ENCODE measurements at regions not wholly inside any gene's neighbourhood (a gene's known extent, or its start where the extent isn't known, plus 50 kb on each side); places are given as distances from the start of the nearest gene placed in this dataset.

DNA sequence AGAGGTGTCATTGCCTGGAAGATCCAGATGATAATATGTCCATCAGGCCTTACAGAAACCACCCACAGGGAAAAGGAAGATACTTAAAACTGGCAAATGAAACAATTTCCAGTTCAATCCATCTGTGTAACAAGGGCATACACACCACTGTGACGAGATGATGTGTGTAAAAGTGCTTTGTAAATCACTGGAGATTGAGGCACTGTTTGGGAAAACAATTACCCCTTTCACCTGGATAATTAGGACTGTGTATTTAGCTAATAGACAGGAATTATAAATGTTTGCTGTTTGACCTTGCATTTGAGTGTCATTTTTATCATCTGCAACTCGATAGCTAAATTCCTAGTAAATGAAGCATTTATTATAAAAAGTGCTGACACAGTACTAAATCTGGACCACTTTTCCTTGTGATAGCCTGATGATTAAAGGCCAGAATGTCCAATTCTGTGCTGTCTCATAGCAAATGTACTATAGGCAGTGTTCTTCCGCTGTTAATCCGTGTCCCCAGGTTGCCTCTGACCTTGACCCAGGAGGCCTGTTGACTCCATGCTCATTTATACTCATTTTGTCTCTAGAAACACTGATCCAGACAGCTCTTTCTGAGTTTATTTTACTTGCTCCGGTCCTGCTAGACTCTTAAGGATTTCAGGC is 105.8 kb downstream of the LACC1 start:
- no peak for DNase-seq

DNA sequence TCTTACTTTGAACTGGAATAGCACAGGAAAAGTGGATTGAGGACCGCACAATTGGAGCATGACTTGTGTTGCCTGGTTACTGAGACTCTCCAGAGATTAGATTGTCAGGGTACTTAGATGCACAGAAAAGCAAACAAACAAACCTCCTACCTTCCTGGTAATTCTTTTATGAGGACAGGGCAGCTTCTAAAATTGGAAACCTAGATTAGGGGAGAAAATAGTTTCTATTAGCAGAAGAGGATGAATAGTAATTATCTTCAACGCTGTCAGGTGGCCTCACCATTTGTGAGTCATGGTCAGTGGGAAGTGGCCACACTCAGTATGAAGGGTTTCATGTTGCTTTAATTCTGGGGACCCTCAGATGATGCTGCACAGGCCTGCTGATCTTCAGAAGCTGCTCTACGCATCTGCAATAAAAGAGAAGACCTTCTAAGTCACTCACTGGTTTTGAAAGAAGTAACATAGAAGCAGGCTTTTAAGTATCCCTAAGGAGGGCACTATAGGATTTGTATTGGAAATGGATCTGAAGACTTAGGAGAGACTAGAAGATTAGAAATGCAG is 106.8 kb downstream of the LACC1 start:
- DNase-seq: no peak

DNA sequence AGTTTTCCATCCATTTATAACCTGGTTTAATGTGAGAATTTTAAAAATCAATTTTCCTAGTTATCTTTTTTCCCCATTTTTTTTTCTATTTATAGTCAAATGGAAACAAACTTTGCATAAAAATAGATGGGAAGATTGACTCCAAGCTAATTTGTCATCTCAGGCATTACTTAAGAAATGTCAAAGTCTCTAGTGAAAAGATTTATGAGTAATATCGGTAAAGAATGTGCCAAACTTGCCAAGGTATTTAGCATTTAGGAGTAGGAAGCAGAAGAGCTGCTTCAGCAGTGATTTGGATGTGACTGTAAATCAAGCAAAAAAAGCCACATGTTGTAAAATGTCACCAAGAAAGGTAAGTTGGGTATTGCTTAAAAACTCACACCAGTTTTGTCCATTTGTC is 108.6 kb downstream of the LACC1 start:
- no peak for DNase-seq

DNA sequence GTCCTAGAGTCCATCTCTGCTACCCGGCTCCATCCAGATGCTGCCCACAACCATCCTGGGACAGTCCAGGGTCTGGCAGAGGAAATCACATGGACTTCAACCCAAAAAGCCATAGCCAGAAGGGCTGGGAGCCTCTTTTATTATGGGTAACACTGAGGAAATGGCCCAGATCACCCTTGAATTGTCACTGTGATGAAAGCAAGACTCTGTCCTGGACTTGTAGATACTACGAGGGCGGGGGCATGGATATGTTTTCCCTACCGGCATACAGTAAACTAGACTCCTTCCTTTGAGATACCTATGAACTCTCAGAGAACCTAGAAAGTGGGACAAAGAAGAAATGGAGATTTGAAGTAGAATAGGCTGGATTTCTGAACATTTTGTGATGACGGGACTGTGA is 110.3 kb downstream of the LACC1 start:
- DNase-seq: no peak

DNA sequence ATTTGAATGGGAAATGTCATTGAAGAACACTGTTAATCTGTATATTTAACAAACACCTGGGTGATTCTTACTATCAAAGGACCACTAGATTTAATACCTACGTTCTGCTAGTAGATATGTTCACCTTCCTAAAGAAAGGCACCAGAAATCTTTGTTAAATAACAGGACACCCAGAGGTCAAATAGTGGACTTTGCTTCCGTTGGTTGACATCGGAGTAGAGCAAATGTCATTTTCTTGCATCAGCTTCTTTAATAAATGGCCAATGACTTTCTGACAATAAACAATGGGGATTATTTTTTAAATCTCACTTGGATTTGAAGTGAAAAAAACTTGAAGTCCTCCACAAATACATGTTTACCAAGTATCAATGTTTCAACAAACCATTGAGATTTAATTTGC is 111.1 kb downstream of the LACC1 start:
- DNase-seq: no peak

DNA sequence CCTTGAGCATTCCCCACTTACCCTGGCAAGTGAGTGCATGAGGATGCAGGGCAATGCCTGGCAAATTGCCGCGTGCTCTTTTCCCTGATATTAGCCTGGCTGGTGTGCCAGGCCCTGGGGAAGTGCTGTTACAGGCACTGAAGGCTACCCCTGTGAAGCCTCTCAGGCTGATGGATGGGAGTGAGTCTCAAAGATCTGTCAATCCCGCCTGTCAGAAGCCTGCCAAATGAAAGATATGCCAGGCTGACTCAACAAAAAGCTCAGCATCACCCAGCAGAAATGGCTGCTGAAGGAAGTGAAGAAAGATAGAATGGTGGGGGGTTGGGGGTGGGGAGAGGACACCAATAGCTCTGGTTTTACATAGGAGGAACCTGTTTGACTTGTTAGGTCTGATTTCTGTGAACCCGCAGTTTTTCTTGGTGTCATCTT is 112.1 kb downstream of the LACC1 start:
- DNase-seq: no peak

DNA sequence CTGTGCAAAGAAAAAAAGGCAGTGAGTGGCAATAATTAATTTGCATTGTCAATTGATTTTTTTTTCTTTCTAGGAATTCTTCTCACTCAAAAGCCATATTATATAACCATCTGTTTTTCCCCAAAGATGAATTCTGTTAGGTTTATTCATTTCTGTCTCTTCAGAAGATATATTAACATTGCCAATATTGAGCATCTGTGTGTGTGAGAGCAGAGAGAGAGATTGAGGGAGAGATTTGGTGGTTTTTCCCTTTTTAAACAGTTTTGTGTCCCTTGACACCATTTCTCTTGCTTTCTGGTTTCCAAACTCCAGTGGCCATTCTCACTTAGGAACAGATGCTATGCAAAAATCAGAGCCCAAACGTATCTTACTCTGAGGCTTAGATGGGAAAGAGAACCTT is 112.5 kb downstream of the LACC1 start:
- DNase-seq: no peak

DNA sequence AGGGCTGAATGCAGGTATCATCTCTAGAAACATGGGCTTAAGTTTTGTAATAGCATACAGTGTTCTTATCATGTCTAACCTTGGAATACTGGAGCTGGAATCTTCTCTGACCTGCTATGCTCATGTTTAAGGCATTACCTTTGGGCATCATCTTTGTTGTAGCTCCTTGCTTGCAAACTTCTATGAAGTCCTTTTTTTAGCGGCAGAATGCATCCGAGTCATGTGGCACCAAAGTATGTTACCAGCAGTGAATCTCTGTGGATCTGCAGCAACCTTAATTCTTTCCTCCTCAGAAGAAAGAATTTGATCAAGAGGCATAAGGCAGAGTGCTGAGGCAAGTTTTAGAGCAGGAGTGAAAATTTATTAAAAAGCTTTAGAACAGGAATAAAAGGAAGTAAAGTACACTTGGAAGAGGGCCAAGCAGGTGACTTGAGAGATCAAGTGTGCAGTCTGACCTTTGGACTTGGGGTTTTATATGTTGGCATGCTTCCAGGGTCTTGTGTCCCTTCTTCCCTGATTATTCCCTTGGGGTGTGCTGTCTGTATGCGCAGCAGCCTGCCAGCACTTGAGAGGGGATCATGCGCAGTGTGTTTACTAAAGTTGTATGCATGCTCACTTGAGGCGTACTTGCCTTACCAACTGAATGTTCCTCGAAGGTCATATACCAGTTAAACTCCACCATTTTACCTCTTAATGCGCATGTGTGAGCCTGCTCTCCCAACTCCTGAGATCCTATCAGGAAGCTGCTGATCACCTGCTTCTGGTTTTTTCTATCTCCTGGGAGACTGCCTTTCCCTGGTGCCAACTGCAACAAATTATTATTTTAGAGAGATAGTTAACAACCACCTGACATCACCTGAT is 115.5 kb downstream of the LACC1 start:
- no peak for DNase-seq

DNA sequence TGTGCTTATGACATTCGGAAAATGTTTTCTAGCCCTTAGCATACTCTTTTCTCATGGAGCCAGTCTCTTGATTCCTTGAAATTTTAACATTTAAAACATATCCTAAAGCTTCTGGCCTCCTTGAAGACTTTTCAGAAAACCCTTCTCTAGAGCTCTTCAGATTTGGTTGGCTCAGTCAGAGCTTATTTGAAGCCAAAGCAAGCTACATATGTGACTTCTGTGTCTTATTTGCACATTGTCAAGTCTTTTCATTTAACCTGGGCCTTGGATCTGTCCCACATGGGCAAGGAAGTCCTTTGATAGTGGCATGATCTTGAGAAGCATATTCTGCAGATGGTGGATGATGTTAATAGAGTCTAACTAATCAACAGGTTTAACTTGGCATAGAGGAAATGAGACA is 116.5 kb downstream of the LACC1 start:
- DNase-seq: no peak

DNA sequence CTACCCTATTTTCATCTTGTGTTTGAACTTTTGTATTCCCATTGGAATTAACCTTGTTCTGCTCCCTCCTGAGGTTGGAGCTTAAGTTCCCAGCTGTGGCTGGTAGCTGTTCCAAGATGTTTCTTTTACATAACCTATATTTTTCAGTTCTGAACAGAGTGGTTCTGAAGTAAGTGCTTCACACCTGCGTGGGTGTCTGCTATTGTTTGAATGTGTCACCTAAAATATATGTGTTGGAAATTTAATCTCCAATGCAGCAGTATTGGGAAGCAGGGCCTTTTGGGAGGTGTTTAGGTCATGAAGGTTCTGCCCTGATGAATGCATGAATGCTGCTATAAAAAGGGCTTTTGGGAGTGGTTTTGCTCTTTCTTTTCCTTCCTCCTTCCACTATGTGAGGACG is 123.8 kb downstream of the LACC1 start:
- no peak for DNase-seq

DNA sequence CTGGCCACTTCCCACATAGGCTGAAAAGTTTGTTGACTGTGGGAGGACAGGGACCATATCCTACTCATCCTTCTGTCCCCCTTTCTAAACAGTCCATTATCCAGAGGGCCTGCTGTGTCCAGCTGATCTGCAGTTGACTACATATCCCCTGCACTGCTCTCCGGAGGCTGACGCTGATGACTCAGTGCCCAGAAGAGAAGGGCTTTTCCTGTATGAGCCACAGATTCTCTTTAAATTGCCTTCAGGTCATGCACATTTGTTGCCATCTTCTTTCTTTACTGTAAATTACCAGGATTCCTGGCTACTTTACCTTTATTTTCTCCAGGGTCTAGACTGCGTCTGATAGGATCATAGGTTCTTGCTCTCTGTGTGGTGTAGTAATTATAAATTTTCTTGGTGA is 125.2 kb downstream of the LACC1 start:
- DNase-seq: no peak

DNA sequence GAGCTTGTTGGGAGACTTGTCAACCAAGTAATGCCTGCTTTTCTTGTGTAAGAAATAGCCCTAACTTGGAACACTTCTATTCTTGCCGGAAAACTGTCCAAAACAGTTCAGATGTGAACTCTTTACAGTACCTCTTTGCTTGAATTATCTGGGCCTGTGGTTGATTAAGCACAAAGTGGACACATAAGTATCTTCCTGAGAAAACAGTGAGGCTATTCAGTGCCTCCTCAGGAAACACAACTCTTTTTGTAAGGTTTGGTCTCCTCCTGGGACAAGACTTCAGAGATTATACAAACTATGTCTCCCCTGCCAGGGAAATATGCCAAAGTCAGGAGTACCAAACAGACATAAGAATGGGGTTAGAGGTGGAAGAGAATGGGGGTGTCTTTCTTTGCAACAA is 127.7 kb downstream of the LACC1 start:
- DNase-seq: no peak

DNA sequence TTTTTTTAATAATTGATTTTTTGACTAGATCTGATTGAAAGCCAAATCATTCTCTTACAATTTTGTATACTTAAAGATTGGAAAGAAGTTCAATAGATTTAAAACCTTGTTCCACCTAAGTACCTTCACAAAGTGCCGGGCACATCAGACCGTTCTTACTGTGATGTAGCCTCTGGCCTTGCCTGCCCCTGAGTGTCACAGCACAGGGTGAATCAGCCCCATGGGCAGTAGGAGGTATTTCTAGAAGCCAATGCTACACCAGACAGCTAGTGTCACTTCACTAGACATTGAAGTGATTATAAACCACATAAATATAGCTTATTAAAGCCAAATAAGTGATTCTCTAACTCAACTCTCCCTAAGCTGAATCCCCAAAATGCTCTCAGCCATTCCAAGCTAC is 131.3 kb downstream of the LACC1 start:
- DNase-seq: no peak

DNA sequence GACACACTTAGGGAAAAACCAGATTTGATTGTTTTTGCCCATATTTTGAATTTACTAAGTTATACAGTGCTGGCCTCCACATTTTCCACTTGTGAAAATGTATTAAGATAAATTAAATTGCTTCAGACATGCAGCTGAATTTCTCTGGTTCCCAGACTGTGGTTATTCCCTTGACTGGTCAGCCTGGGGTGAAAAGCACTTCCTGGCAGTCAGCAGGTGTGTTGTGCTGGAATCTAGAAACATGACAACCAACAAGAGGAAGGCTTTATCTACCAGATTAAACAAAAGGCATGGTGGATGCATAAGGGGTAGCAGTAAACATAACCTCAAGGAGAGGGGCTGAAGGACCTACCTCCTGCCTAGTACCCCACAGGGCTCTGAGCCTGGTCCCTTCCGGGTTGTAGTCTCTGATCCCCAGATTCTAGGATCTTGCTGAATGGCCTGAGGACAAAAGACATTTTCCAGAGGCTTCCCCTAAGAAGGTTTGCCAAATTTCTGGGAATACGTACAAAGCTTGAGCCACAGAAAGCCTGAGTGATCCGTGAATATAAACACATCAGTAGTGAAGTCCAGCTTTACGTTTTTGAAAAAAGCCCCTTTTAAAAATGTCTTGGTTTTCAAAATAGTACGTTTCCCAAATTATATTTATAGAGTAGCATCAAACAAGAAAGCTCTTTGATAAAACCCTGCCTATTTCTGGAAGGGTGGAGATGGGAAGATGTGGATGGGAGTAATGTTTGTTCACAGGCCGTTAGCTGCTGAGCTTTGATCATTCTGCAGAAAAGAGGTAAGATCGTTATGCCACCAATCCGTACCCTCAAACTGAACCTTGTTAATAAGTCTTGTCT is 133.4 kb downstream of the LACC1 start:
- no peak for DNase-seq

DNA sequence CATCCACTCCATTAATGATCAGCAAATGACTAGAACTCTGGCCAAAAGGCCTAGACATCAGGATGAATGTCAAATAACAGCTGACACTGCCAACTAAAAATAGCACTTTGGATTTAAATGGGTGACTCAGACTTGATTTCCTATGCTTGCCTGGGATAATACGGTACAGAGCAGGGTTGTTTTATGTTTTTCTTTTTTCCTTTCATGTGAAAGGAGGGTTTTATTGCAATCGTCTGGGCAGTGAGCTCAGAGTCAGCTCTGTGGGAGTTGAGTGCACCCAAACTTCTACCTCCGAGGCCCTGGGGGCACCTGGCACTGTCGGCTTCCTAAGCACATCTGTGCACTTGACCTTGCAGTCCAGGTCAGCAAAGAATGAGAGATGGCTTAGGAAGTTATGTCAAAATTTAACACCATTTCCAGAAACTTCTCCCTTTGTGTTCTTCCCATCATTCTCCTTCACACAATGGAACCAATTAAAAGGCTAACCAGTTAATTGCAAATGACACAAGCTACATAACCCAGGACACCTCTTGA is 134.1 kb downstream of the LACC1 start:
- DNase-seq: no peak

DNA sequence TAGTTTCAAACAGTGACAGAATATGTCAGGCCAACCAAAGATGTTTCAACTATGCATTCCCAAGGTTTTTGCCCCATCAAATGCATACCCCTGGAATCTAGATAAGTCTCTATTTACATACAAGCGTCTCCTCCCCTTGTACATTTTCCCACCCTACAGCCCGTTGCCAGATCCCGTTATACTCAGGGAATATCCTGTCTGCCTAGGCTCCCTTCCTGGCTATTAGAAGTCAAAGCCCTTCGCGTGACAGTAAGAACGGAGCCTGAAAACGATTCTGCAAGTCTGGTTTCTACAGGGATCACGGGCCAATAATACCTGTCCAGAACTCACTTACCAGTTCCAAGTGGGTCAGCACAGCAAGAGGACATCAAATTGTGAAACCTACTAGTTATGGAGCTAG is 134.8 kb downstream of the LACC1 start:
- no peak for DNase-seq

DNA sequence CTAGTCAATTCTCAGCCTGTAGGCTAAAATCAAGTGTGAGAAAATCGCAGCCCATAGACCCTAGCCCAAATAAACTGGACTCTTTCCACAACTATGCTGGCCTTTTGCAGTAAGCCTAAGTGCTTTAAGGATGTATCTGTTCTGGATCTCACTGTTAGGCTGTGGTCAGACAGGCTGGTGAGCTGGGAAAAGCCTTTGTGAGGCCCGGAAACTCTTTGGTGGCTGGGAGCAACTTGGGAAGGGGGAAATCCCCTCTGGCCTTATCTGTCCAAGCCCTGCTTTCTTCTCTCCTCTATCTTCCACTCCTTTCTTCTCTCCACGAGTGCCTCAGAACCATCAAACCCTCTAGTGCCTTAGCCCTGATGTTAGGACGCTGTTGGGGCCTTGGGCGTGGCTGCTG is 135.4 kb downstream of the LACC1 start:
- DNase-seq: no peak

DNA sequence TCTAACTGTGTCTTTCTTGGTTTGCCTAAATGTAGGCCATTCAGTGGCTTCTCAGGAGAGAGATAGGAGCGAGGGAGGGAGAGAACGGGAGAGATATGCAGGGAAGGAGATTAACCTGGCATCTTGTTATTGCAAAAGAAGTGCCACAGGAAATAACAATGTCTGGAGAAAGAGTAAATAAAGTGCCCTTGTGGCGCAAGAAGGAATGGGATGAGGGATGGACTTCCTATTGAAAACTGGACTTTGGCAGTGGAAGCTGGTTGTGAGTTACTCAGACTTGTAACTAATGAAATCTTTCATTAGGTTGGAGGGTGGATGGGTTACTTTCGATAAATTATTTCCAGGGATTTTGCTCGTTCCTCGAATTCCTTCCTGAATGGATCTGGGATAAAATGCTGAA is 136.1 kb downstream of the LACC1 start:
- no peak for DNase-seq

DNA sequence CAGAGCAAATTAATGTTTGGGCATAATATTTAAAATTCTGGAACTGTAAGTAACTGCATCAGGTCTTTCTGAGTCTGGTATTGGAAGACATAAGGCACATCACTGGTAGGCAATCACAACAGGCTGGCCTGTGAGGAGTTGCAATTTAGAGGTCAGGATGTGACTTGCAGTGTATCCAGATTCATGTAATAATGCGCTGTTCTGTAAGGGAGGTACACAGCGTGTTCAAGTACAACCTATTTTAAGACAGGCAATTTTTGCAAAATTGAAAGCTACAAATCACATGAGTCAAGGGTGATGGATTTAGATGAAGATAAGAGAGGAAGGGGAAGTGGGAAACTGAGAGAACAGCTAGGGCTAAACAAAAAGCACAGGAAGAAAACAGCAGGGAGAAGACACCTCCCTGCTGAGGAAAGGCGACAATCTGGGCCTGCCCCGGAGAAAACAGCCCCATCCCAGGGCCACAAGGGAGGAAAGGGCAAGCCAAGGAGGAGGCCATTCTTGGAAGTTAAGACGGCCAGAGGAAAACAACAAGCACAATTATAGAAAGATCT is 138.1 kb downstream of the LACC1 start:
- no peak for DNase-seq

DNA sequence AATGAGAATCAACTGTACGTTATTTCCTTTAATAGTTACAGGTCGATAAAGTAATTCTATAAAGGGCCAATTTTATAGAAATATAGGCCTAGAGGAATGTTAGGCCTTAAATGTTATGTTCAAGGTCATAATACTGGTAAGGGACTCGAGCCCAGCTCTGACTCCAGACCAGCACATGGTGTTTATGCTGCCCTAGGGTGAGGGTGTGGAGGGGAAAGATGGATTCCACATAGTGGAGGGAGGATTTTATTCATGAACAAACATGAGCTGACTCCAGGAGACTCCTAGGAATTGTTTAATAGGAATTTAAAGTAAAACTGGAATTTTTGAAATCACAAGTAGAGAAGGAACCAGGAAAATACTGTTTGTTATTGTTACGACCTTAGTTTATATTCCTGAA is 139.9 kb downstream of the LACC1 start:
- no peak for DNase-seq

DNA sequence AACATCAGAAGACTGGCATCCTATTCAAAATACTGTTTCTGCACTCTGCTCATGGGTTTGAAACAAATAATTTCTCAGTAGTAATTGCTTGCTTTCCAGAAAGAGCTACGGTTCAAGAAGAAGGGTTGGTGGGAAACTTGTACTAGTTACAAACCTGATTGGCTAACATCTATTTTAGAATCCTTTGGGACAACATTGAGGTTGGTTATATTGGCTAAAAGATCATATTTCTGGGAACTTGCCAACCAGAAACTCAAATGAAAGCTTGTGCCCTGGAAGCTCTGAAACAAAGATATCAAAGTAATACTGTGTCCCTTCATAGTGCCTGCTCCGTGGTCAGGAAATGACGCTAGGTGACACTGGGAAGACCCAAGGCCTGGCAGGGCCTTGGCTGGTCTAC is 141.7 kb downstream of the LACC1 start:
- no peak for DNase-seq

DNA sequence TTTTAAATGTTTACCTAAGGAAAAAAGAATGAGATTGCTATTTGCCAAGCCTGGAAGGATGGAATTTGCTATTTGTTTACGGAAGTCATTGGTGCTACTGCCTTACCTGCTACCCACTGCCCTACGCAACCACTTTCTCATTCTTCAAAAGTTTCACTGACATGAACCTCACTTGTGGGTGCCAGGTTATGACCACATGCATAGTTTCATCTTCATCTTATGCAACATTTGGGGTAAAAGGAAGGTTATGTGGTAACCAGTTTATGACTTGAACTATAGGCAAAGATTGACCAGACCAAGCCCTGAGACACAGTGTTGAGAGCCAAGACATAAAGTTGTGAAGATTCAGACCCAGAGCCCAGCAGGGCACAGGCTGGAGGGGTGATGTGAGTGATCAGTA is 142.5 kb downstream of the LACC1 start:
- DNase-seq: no peak
